BJ (cell line): ENCODE measurements at regions not wholly inside any gene's neighbourhood (a gene's known extent, or its start where the extent isn't known, plus 50 kb on each side); places are given as distances from the start of the nearest gene placed in this dataset.

Experiments used
- CTCF ChIA-PET: fragments of 350-600 bp; formaldehyde crosslinking; extraction: SDS; loops from one replicate; lab custom pipeline; 2021; ENCODE audit warnings: antibody characterized with exemption, inconsistent platforms; lab: Yijun Ruan, JAX
- POLR2A ChIA-PET: fragments of 300-600 bp; sonication (Branson Sonifier 250); formaldehyde crosslinking; extraction: SDS; loops from one replicate; lab custom pipeline; 2021; ENCODE audit warnings: antibody characterized with exemption; lab: Charles Lee
- DNase-seq: peaks from one replicate; pipeline ENCODE4 v3.0.0-alpha.2; 2011; ENCODE audit warnings: low read depth
- H3K27me3 ChIP-seq: 2 replicates; pipeline ENCODE4 v1.6.0; 2011; ENCODE audit warnings: low read length; ENCODE audit not compliant: control insufficient read depth, insufficient read depth
- H3K36me3 ChIP-seq: 2 replicates; pipeline ENCODE4 v1.5.1; 2011; ENCODE audit warnings: low read length; ENCODE audit not compliant: control insufficient read depth, insufficient read depth
- H3K4me3 ChIP-seq: 2 replicates; pipeline ENCODE4 v1.5.1; 2011; ENCODE audit warnings: low read depth, mild to moderate bottlenecking, control low read depth, low read length
- CTCF ChIP-seq: IDR thresholded peaks from 2 replicates; pipeline ENCODE4 v1.5.1; 2011; ENCODE audit warnings: low read depth, mild to moderate bottlenecking, control low read depth, inconsistent platforms, low read length, moderate library complexity; ENCODE audit not compliant: insufficient read depth

DNA sequence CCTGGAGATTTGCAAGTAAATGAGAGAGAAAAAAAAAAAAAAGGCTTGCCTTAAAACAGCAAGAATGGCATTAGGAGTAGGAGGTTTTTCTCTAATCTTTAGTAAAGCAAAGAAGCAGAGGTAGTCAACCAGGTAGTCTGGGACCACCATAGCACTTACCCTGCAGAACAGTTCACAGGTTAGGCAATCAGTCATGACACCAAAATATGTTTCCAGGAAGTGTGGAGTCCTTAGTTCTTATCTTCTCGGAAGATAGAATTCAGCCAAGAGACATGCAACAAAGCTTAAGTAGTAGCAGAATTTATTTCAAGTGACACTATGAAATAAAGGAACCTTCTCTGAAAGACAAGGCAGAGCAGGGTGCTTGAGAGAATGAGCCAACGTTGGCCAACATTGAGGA, 295.8 kb downstream of the IPO8 start:
- ChIA-PET CTCF (no interaction called here), POLR2A (no interaction called here)
- Histone ChIP-seq H3K27me3 (no peaks in the 10 kb centered on the region), H3K4me3 (no peak overlapping the region), H3K36me3 (no peaks in the 10 kb centered on the region)
- DNase-seq: no peak
- TF ChIP-seq CTCF: no peak

GRCh38 chr12:30396576-30396975, 299.1 kb downstream of the IPO8 start:
- no peak for DNase-seq
- Histone ChIP-seq H3K36me3 (no peaks in the 10 kb centered on the region), H3K27me3 (no peaks in the 10 kb centered on the region), H3K4me3 (no peak overlapping the region)
- POLR2A ChIA-PET: no interaction called here
- no peak for TF ChIP-seq CTCF
- CTCF ChIA-PET: no interaction called here

DNA sequence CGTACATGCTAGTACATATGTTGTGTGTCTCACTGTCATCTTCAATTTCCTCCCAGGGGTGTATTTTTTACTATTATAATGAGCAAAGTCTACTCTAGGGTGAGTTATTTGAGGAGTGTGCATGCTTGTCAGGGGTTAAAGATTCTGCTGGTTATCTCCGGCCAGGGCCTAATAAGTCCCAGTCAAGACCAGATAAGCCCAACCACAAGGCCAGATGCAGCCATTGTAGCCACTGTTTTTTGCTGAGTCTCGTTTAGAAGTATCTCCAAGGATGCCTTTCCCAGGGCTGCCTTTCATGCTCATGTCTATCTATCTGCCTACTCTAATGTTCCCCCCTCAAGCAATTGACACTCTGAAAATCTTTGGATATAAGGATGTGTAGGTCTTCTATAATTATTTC, 300.5 kb downstream of the IPO8 start:
- no peak for DNase-seq
- TF ChIP-seq CTCF: no peak
- POLR2A ChIA-PET: no interaction called here
- Histone ChIP-seq H3K27me3 (no peaks in the 10 kb centered on the region), H3K4me3 (no peak overlapping the region), H3K36me3 (no peaks in the 10 kb centered on the region)
- CTCF ChIA-PET: no interaction called here

DNA sequence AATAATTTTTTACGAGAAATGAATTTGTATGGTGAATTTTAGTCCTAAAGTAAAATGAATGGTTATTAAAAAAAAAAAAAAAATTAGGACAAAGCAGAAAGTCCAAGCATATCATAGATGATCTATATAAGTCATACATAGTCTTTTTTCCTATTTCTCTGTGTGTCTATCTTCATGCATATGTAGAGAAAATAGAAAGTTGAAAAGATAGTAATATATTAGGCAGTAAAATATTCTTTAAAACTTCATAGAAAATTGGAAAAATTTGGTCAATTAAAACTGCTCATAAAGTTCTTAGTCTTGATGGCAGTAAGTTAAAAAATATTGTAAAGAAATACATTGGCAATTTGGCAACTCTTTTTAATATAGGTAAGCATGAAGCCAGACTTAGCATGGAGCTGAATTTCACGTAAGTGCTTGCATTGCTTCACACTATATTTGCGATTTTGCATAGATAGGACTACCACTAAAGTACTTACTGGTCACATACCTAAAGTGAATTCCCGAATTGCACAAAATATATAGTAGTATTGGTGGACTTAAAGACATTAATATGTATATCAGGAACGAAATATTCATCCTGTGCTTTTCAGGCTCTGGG, 303.8 kb downstream of the IPO8 start:
- no peak for DNase-seq
- no peak overlapping the region for H3K4me3 ChIP-seq
- ChIA-PET CTCF (no interaction called here), POLR2A (no interaction called here)
- TF ChIP-seq CTCF: no peak
- no peaks in the 10 kb centered on the region for H3K36me3 ChIP-seq
- H3K27me3 ChIP-seq: no peaks in the 10 kb centered on the region

- DNase-seq: no peak
- TF ChIP-seq CTCF: no peak
- Histone ChIP-seq H3K4me3 (no peak overlapping the region), H3K27me3 (no peaks in the 10 kb centered on the region), H3K36me3 (no peaks in the 10 kb centered on the region)
- ChIA-PET CTCF (no interaction called here), POLR2A (no interaction called here)
These were observed 310.0 kb downstream of the IPO8 start for GRCh38 chr12:30385706-30386105.
